ENCODE measurements at regions not wholly inside any gene's neighbourhood (a gene's known extent, or its start where the extent isn't known, plus 50 kb on each side); places are given as distances from the start of the nearest gene placed in this dataset.

DNA sequence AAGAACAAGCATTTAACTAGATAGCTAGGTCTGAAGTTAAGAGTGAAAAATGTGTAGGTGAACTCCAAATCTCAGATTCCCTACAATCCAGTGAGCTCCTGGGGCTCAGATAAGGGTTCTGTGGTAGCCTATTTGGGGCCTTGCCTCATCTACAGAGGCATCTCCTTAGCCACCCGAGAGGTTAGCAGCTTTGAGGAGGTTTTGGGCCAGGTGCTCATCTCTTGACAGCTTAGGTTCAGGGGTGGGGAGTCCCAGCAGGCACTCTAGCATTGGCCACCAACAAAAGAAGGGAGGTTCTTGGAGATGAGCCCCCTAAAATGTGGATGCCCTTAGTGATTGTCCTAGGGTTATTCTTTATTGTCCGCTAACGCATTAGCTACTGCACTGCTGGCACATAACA lies 184.4 kb upstream of the B3GAT1 start:
- intact Hi-C loops (cut with micrococcal nuclease): no loop called here
- ChIA-PET CTCF (no interaction called here), POLR2A (no interaction called here), RAD21 (ENCODE audit: low non-redundant PET in 1 of 2, low total read pairs in 2 of 2, uncharacterized antibody in 2 of 2, unreplicated experiment in 2 of 2) (no interaction called here)
- Histone ChIP-seq H3K27me3 (ENCODE audit: insufficient read depth, low read length) (peaks cover 18% of the 10 kb centered on the region), H3K4me3 (replicated peaks in 1 of 2; ENCODE audit: low read depth in 1 of 2, low read length in 2 of 2) (no peak overlapping the region), H2AFZ (ENCODE audit: low read depth, low read length, poor library complexity, severe bottlenecking) (no peak overlapping the region), H3K9me2 (ENCODE audit: insufficient read depth) (no peaks in the 10 kb centered on the region), H3K9ac (ENCODE audit: low read length) (no peak overlapping the region), H3K27ac (ENCODE audit: low read depth, low read length) (no peak overlapping the region), H3K9me3 (ENCODE audit: control insufficient read depth in 1 of 2, insufficient read depth in 1 of 2, low read depth in 1 of 2, low read length in 2 of 2) (no peaks in the 10 kb centered on the region), H3K4me2 (ENCODE audit: low read length) (no peak overlapping the region), H3K79me2 (ENCODE audit: insufficient read depth, low read length) (no peaks in the 10 kb centered on the region), H3K4me1 (ENCODE audit: control insufficient read depth in 1 of 2, insufficient read depth in 2 of 2, low read length in 2 of 2) (no peaks in the 10 kb centered on the region), H4K20me1 (ENCODE audit: insufficient read depth) (no peaks in the 10 kb centered on the region; the same call in 1 of the 2 replicates), H3K36me3 (ENCODE audit: control insufficient read depth in 1 of 2, insufficient read depth in 2 of 2, low read length in 2 of 2) (no peaks in the 10 kb centered on the region)
- no TSS peak for BruUV-seq (replicated peaks)
- no peak for DNase-seq (ENCODE audit: low read depth, low spot score)
- TF ChIP-seq JUND (IDR thresholded peaks at IDR 0.05) (no peak), SP1 (IDR thresholded peaks at IDR 0.05; ENCODE audit: low read depth) (no peak), CBX3 (IDR thresholded peaks at IDR 0.05; ENCODE audit: low read depth) (no peak), EZH2phosphoT487 (IDR thresholded peaks at IDR 0.05; ENCODE audit: borderline replicate concordance) (no peak), POLR2A (IDR thresholded peaks at IDR 0.05; ENCODE audit: borderline replicate concordance, extremely low read depth, insufficient read depth, insufficient read length) (no peak), EZH2 (IDR thresholded peaks at IDR 0.05) (no peak)
- TF ChIP-seq, protein P1, sequence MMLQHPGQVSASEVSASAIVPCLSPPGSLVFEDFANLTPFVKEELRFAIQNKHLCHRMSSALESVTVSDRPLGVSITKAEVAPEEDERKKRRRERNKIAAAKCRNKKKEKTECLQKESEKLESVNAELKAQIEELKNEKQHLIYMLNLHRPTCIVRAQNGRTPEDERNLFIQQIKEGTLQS (IDR thresholded peaks at IDR 0.05): no peak
- TF ChIP-seq, protein P2, sequence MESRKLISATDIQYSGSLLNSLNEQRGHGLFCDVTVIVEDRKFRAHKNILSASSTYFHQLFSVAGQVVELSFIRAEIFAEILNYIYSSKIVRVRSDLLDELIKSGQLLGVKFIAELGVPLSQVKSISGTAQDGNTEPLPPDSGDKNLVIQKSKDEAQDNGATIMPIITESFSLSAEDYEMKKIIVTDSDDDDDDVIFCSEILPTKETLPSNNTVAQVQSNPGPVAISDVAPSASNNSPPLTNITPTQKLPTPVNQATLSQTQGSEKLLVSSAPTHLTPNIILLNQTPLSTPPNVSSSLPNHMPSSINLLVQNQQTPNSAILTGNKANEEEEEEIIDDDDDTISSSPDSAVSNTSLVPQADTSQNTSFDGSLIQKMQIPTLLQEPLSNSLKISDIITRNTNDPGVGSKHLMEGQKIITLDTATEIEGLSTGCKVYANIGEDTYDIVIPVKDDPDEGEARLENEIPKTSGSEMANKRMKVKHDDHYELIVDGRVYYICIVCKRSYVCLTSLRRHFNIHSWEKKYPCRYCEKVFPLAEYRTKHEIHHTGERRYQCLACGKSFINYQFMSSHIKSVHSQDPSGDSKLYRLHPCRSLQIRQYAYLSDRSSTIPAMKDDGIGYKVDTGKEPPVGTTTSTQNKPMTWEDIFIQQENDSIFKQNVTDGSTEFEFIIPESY (IDR thresholded peaks at IDR 0.05; ENCODE audit: extremely low read depth, insufficient replicate concordance, low read length): no peak
- no peak for ATAC-seq

DNA sequence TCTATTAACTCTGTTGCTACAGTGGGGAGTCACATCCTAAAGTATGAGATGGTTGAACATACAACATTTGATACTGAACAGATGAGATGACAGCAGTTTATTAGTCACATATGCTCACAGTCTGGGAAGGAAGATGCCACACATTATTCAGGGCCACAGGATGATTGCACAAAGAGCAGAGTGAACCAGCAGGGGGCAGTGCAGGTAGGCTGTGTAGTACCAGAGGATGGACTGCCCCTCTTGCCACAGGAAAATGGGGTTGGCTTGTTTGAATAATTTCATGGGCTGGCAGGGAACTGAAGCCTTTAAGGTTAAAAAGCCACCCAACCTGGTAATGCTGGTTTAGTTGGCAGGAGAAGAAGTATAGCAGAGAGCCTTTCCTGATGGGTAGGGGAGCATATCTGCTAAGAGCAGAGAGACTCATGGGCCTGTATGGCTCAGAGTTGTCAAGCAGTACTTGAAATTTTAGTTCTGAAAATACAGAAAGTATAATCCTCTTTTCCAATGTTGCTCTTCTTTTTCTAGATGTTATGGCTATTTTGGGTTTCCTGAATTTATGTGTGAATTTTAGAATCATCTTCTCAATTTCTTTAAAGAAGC lies 180.4 kb upstream of the B3GAT1 start:
- intact Hi-C loops (cut with micrococcal nuclease): loop anchor here (1.0 to 5.0 kb wide), 3 partner anchors 134 to 276 kb away; no protein-coding TSS in a partner anchor
- Histone ChIP-seq H3K4me2 (ENCODE audit: low read length) (no peak overlapping the region), H3K9ac (ENCODE audit: low read length) (no peak overlapping the region), H3K27me3 (ENCODE audit: insufficient read depth, low read length) (peaks cover 22% of the 10 kb centered on the region; the same call in 1 of the 2 replicates), H3K9me2 (ENCODE audit: insufficient read depth) (no peaks in the 10 kb centered on the region), H3K4me1 (ENCODE audit: control insufficient read depth in 1 of 2, insufficient read depth in 2 of 2, low read length in 2 of 2) (no peaks in the 10 kb centered on the region), H4K20me1 (ENCODE audit: insufficient read depth) (no peaks in the 10 kb centered on the region), H3K36me3 (ENCODE audit: control insufficient read depth in 1 of 2, insufficient read depth in 2 of 2, low read length in 2 of 2) (no peaks in the 10 kb centered on the region), H3K79me2 (ENCODE audit: insufficient read depth, low read length) (no peaks in the 10 kb centered on the region), H3K27ac (ENCODE audit: low read depth, low read length) (no peak overlapping the region), H3K9me3 (ENCODE audit: control insufficient read depth in 1 of 2, insufficient read depth in 1 of 2, low read depth in 1 of 2, low read length in 2 of 2) (no peaks in the 10 kb centered on the region), H2AFZ (ENCODE audit: low read depth, low read length, poor library complexity, severe bottlenecking) (no peak overlapping the region), H3K4me3 (replicated peaks in 1 of 2; ENCODE audit: low read depth in 1 of 2, low read length in 2 of 2) (no peak overlapping the region)
- DNase-seq (ENCODE audit: low read depth, low spot score) (peak; percentile 49), ATAC-seq (peak; percentile 98)
- ChIA-PET CTCF (no interaction called here), POLR2A (no interaction called here), RAD21 (ENCODE audit: low non-redundant PET in 1 of 2, low total read pairs in 2 of 2, uncharacterized antibody in 2 of 2, unreplicated experiment in 2 of 2) (no interaction called here)
- no TSS peak for BruUV-seq (replicated peaks)
- TF ChIP-seq EZH2 (IDR thresholded peaks at IDR 0.05) (no peak), YY1 (IDR thresholded peaks at IDR 0.05; ENCODE audit: extremely low read depth, insufficient replicate concordance, low read depth, low read length) (peak; percentile 38), SIN3A (IDR thresholded peaks at IDR 0.05; ENCODE audit: low read depth) (no peak), RAD21 (IDR thresholded peaks at IDR 0.05; ENCODE audit: low read depth) (peak; percentile 71), POLR2AphosphoS5 (IDR thresholded peaks at IDR 0.05; ENCODE audit: low read depth, low read length) (no peak), POLR2A (IDR thresholded peaks at IDR 0.05; ENCODE audit: borderline replicate concordance, extremely low read depth, insufficient read depth, insufficient read length) (no peak)
- TF ChIP-seq, protein P3, sequence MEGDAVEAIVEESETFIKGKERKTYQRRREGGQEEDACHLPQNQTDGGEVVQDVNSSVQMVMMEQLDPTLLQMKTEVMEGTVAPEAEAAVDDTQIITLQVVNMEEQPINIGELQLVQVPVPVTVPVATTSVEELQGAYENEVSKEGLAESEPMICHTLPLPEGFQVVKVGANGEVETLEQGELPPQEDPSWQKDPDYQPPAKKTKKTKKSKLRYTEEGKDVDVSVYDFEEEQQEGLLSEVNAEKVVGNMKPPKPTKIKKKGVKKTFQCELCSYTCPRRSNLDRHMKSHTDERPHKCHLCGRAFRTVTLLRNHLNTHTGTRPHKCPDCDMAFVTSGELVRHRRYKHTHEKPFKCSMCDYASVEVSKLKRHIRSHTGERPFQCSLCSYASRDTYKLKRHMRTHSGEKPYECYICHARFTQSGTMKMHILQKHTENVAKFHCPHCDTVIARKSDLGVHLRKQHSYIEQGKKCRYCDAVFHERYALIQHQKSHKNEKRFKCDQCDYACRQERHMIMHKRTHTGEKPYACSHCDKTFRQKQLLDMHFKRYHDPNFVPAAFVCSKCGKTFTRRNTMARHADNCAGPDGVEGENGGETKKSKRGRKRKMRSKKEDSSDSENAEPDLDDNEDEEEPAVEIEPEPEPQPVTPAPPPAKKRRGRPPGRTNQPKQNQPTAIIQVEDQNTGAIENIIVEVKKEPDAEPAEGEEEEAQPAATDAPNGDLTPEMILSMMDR (IDR thresholded peaks at IDR 0.05 in 2 of 3, conservative IDR thresholded peaks at IDR 0.05 in 1 of 3; ENCODE audit: borderline replicate concordance in 1 of 3, insufficient read depth in 1 of 3, low read depth in 2 of 3, low read length in 2 of 3): peak; percentile 57 to 83 (median 82); a peak in 5 of 6 replicates
- TF ChIP-seq, protein P2 (IDR thresholded peaks at IDR 0.05; ENCODE audit: extremely low read depth, insufficient replicate concordance, low read length): no peak

Data from HCT116 (cell line).